T-helper 2 cell treated with Interferon-gamma antibody and Interleukin-4, amounts not matched to agents 100 ng/mL and 5 ng/mL, for 36 hours (primary cell): ENCODE measurements at regions not wholly inside any gene's neighbourhood (a gene's known extent, or its start where the extent isn't known, plus 50 kb on each side); places are given as distances from the start of the nearest gene placed in this dataset.
"Not testable (repeated sequence)": the region's sequence is repeated elsewhere in the genome, so short reads cannot be mapped to it uniquely, and the experiment has no call there.

Source experiments
- intact Hi-C: fragments of 100-400 bp; cut with micrococcal nuclease; formaldehyde crosslinking; loops from one replicate; pipeline ENCODE4 v1.15.1; 2023

DNA sequence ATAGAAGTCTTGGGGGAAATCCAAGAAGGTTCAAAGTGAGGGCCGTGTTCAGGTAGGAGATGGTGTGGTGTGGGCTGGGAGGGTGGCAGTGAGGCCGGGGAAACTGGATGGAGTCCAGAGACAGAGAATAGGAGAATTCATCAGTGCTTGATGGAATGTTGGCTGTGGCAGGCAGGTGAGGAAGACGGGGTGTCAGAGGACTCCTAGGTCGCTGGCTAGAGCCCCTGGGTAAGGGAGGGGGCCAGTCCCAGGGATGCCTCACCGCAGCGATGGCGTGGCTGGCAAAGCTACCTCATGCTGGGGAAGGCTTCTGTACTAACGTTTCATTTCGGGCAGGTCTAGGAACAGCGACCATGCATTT, 373.0 kb downstream of the RPS24 start:
- intact Hi-C loops = no loop called here

- intact Hi-C loops = no loop called here
Observed at GRCh38 chr10:78407009-78407711, 373.5 kb downstream of the RPS24 start.

DNA sequence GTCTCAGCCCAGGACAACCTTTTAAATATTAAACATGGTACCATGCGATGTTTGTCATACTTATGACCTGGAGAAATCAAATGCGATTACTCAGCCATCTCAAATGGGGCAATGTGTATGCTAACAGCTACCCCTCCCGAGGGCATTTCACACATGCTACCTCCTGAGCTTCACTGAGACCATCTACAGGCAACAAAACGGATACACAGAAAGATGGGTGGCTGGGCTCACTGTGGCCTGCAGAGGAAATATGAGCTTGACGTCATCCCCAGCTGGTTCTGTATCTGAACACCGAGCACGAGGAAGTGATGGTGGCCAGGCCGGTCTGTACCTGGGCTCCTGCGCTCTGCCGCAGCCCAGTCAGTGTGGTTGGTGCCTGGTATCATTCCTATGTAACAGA, 374.3 kb downstream of the RPS24 start:
- intact Hi-C loops = no loop called here

GRCh38 chr10:78408671-78409472, 375.2 kb downstream of the RPS24 start:
- intact Hi-C loops = no loop called here

DNA sequence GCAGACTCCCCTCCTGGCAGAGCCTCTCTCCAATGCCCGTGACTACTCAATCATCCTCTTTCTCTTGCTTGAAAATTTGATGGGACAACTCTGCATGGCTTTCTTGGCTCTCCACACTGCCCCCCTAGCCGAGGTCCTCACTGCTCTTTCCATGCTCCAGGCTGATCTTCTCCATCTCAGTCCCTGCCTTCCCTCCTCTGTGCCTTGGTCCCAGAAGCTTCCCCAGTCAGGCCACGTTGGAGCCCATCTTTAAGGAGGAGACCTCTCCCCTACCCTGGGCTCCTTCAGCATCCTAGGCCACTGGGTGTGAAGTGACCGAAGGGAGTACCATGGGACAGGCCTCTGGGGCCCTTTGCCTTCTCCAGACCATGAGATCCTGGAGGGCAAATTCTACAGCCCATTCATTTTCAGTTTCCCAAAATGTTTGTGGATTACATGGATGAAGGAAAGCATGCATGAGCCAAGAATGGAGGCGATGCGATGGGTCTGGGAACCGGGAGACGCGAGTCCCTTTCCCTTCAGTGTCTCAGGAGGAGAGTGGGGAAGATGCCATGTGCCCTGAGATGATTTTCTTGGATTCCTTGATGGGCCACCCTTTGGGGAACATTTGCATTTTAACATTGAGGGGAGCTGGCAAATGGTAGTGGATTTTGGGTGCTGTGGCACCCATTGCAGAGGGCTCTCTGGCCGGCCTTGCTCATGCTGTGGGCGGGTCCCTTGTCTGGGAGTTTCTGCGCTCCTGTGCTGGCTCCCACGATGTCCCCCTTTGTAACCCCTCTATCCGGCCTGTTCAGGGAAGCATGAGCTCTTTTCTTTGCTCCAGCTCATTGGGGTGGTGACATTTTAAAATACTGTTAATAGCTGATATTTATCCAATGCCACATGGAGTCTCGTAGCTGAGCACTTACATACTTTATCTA, 376.6 kb downstream of the RPS24 start:
- intact Hi-C loops = no loop called here

- intact Hi-C loops = no loop called here
Observed at GRCh38 chr10:78411716-78412115, 378.1 kb downstream of the RPS24 start.

DNA sequence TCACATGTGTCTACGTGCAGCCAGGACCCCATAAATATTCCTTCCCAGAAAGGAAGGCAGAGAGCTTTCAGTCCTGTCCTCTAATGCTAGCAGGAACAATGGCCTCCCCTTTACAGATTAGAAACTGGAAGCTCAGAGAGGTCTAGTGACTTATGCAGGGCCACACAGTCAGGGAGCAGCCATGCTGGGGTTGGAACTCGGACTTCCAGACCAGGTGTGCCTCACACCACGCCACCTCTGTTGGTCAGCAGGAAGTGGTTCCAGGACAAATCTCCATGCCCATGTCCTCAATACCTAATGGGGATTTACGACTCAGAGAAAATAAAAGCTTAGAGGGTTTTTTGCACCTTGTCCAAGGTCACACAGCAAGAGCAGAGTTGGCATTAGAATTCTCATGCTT, 378.9 kb downstream of the RPS24 start:
- intact Hi-C loops = no loop called here

GRCh38 chr10:78413076-78414055, 379.7 kb downstream of the RPS24 start:
- intact Hi-C loops = no loop called here

DNA sequence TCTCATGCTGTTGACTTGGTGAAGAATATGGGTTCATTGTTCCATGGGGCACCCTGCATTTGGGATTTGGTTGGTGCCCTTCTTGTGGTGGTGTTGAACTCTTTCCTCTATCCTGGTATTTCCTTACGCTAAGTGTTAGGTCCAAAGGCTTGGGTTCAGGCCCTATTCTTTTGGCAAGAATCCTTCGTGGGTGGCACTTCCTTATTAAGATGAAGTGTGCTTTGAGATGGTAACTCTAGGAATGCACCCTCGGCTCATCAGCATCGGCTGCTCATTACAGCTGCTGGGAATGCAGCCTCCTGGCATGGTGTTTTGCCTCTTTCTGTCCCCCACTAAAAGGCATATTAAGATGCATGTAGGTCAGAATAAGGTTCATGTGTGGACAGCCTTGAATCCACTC, 380.7 kb downstream of the RPS24 start:
- intact Hi-C loops = no loop called here

DNA sequence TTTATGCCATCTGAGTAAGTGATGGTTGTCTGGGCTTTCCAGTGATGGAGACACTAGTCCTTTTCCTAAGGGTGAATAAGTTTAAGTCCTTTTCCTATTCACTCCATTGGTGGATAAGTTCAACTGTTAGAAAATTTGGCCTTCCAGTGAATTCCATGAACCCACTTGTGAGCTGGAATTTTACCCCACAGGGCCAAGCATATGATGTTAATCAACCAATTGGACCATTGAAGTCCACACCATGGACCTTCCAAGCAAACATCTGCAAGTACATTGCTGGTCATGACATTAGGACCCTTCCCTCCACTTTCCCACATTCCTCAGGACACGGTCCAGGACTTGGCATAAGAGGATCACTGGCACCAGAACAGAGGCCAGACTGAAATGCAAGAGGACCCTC, 381.4 kb downstream of the RPS24 start:
- intact Hi-C loops = no loop called here

GRCh38 chr10:78416031-78417011, 382.7 kb downstream of the RPS24 start:
- intact Hi-C loops = no loop called here

DNA sequence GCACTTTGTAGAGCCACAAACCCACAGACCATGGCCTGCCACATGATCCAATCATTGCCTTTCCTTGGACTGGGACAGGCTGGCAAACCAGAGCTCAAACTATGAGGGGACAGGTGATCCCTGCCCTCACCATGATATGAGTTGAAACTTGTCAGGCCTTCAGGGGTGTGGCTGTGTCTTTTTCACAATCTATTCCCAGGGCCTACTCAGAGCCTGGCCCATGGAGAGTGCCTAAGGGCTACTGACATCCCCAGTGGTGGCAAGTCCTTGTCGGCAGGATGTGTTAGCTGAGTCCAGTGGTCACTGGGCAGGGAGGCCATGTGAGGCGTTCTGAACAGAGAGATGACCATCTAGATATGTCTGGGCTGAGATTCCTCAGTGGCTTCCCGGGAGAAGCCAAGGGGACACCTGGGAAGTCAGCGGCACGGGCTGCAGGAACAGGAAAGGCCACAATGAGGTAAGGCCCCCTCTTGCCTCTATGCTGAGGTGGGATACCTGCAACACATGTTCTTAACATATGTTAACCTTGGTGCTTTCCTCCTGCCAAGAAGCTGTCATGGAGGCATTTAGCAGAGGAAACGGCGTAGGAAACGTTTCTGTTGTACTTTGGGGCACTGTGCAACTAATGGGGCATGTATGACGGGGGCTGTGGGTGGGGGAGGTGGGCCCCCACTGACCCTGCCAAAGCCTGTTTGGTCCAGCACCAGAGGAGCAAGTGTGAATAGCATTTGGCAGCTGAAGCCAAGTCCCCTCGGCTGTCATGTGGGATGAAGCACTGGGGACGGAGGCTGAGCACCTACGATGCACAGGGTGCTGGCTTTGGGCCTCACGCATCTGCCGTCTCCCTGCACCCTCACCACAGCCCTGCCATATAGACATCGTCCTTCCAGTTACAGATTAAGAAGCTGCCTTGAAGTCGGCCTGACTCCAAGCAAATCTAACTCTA, 384.0 kb downstream of the RPS24 start:
- intact Hi-C loops = no loop called here

GRCh38 chr10:78419481-78420265, 386.0 kb downstream of the RPS24 start:
- intact Hi-C loops = no loop called here

GRCh38 chr10:78420946-78421735, 387.5 kb downstream of the RPS24 start:
- intact Hi-C loops = no loop called here

DNA sequence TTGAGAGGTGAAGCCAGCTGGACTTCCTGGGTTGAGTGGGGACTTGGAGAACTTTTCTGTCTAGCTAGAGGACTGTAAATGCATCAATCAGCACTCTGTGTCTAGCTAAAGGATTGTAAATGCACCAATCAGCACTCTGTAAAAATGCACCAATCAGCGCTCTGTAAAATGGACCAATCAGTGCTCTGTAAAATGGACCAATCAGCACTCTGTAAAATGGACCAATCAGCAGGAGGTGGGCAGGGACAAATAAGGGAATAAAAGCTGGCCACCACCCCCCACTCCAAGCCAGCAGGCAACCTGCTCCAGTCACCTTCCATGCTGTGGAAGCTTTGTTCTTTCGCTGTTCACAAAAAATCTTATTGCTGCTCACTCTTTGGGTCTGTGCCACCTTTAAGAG, 390.4 kb downstream of the RPS24 start:
- intact Hi-C loops = not testable (repeated sequence)

- intact Hi-C loops = no loop called here
Observed at GRCh38 chr10:78424723-78425122, 391.1 kb downstream of the RPS24 start.

- intact Hi-C loops = no loop called here
Observed at GRCh38 chr10:78426181-78426580, 392.5 kb downstream of the RPS24 start.
